Activated CD4-positive, alpha-beta memory T cell treated with anti-CD3 and anti-CD28 coated beads for 36 hours (primary cell): ENCODE measurements at regions not wholly inside any gene's neighbourhood (a gene's known extent, or its start where the extent isn't known, plus 50 kb on each side); places are given as distances from the start of the nearest gene placed in this dataset.

Experiments
- CTCF ChIA-PET: fragments of 350-600 bp; sonication (Branson Sonifier 250); formaldehyde crosslinking; loops from one replicate; lab custom pipeline; 2021; ENCODE audit warnings: antibody characterized with exemption, inconsistent platforms; lab: Charles Lee
- POLR2A ChIA-PET: fragments of 350-600 bp; sonication (Branson Sonifier 250); formaldehyde crosslinking; loops from one replicate; lab custom pipeline; 2021; ENCODE audit warnings: antibody characterized with exemption; lab: Charles Lee
- DNase-seq: peaks from one replicate; pipeline ENCODE4 v3.0.0-alpha.2; 2020
- H3K27ac Mint-ChIP-seq: one replicate; pipeline ENCODE4 v1.8.0; 2021; ENCODE audit warnings: mixed read lengths
- H3K27me3 Mint-ChIP-seq: one replicate; pipeline ENCODE4 v1.8.0; 2021; ENCODE audit warnings: mixed read lengths
- H3K36me3 Mint-ChIP-seq: one replicate; pipeline ENCODE4 v1.8.0; 2021; ENCODE audit warnings: mixed read lengths
- H3K4me1 Mint-ChIP-seq: one replicate; pipeline ENCODE4 v1.8.0; 2021; ENCODE audit warnings: low read depth, mixed read lengths
- H3K4me3 Mint-ChIP-seq: one replicate; pipeline ENCODE4 v1.8.0; 2021; ENCODE audit warnings: mild to moderate bottlenecking, mixed read lengths
- H3K9me3 Mint-ChIP-seq: one replicate; pipeline ENCODE4 v1.8.0; 2021; ENCODE audit warnings: mixed read lengths
- intact Hi-C: fragments of 100-400 bp; cut with micrococcal nuclease; formaldehyde crosslinking; loops from one replicate; pipeline ENCODE4 v1.15.1; 2023

DNA sequence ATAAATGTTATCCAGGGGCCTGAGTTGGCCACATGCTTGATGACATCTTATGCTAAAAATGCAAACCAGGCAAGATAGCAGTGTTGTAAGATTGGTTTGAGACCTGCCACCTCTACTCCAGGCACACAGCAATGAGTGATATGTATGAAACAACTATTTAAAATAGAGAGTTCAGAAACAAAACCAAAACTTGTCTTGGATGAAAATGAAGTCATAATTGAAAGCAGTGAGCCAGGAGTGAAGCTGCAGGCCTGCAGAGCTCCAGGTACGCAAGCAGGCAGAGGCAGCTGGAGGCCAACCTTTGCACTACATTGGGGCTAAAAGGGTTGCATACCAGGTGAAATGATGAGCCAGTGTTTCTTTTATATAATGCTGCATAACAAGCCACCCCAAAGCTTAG lies 89.2 kb upstream of the SPATS2L start:
- no peak overlapping the region for H3K4me3 Mint-ChIP-seq
- ChIA-PET POLR2A (no interaction called here), CTCF (no interaction called here)
- no peaks in the 10 kb centered on the region for H3K4me1 Mint-ChIP-seq
- no peaks in the 10 kb centered on the region for H3K36me3 Mint-ChIP-seq
- intact Hi-C loops = no loop called here
- no peaks in the 10 kb centered on the region for H3K9me3 Mint-ChIP-seq
- peaks cover 7% of the 10 kb centered on the region for H3K27me3 Mint-ChIP-seq
- no peak for DNase-seq
- no peak overlapping the region for H3K27ac Mint-ChIP-seq

DNA sequence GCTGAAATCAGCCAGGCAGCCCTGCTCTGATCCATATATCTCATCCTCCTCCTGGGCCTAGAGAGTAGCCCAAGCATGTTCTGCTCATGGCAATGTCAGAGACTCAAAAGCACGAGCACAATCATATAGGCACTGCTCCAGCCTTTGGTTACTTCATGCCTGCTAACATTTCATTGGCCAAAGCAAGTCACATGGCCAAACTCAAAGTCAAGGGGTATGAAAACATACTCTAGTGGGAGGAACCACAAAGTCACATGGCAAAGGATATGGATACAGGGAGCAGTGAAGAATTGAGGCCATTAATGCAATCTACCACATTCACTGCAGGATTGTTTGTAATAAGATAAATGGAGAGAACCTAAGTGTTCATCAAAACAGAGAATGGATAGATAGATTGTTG lies 87.8 kb upstream of the SPATS2L start:
- ChIA-PET CTCF (no interaction called here), POLR2A (interaction anchor here (0.6 kb wide), 1 partner anchor 371 kb away, joined by 4 read pairs; no protein-coding TSS in a partner anchor)

DNA sequence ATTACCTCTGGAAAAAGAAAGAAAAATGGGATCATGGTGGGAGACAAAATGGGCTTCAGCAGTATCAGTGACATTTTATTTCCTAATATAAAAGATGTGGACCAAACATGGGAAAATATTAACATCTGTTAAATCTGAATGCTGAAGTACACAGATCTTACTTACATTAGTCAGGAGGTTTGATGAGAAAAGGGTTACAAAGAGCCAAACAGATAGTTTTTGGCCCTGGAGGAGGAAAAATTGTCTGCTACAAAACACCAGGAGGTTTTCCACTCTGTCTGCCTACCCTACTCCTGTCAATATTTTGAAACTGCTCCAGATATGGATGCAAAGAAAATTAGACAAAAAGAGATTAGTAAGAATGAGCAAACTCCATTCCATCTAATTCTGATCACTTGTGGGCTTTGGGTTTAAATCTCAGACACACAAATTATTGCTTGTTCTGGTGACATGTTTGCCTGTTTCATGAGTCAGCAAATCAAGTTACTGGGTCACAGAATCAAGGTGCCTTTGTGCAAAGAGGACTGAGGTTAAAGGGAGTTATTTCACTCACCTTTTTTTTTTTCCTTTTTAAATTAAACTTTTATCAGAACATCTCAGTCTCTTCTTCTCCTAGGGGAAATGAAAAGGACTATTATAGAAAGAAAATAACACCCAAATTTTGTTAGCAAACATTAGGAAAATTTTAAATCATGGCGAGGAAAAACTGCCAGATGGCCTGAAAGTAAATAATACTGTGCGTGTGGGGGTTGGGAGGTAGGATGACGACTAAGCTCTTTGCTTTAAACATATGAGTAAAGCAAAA lies 87.0 kb upstream of the SPATS2L start:
- no peaks in the 10 kb centered on the region for H3K9me3 Mint-ChIP-seq
- intact Hi-C loops = no loop called here
- ChIA-PET CTCF (no interaction called here), POLR2A (no interaction called here)
- H3K4me3 Mint-ChIP-seq = no peak overlapping the region
- peaks cover 2% of the 10 kb centered on the region for H3K27me3 Mint-ChIP-seq
- no peak for DNase-seq
- no peaks in the 10 kb centered on the region for H3K36me3 Mint-ChIP-seq
- H3K4me1 Mint-ChIP-seq = no peaks in the 10 kb centered on the region
- H3K27ac Mint-ChIP-seq = no peak overlapping the region

More for the DNA sequence above, 87.8 kb upstream of the SPATS2L start:
- no peak overlapping the region for H3K27ac Mint-ChIP-seq
- no peak for DNase-seq
- peaks cover 2% of the 10 kb centered on the region for H3K27me3 Mint-ChIP-seq
- no peaks in the 10 kb centered on the region for H3K9me3 Mint-ChIP-seq
- intact Hi-C loops = no loop called here
- H3K4me3 Mint-ChIP-seq = no peak overlapping the region
- H3K4me1 Mint-ChIP-seq = no peaks in the 10 kb centered on the region
- no peaks in the 10 kb centered on the region for H3K36me3 Mint-ChIP-seq

DNA sequence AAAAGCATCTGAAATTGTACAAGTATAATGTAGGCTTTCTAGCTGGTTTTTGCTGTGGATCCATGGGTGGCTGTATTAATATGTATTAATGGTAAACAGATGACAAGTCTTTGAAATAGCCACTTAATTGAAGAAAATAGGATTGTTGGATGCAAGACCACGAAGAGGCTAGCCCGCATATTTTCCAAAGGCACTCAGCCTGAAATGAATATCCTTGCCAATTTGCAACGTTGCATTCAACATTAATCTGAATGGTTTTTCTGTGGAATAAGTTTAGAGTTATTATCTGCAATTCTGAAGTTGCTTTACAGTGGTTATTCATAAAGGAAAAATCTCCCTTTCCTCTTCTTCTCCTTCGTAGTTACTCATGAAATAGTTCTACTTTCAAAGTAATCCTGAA lies 86.2 kb upstream of the SPATS2L start:
- Mint-ChIP-seq H3K27me3 (peaks cover 2% of the 10 kb centered on the region), H3K27ac (no peak overlapping the region), H3K36me3 (no peaks in the 10 kb centered on the region), H3K4me3 (no peak overlapping the region), H3K9me3 (no peaks in the 10 kb centered on the region), H3K4me1 (no peaks in the 10 kb centered on the region)
- ChIA-PET CTCF (no interaction called here), POLR2A (no interaction called here)
- no peak for DNase-seq
- intact Hi-C loops = no loop called here

DNA sequence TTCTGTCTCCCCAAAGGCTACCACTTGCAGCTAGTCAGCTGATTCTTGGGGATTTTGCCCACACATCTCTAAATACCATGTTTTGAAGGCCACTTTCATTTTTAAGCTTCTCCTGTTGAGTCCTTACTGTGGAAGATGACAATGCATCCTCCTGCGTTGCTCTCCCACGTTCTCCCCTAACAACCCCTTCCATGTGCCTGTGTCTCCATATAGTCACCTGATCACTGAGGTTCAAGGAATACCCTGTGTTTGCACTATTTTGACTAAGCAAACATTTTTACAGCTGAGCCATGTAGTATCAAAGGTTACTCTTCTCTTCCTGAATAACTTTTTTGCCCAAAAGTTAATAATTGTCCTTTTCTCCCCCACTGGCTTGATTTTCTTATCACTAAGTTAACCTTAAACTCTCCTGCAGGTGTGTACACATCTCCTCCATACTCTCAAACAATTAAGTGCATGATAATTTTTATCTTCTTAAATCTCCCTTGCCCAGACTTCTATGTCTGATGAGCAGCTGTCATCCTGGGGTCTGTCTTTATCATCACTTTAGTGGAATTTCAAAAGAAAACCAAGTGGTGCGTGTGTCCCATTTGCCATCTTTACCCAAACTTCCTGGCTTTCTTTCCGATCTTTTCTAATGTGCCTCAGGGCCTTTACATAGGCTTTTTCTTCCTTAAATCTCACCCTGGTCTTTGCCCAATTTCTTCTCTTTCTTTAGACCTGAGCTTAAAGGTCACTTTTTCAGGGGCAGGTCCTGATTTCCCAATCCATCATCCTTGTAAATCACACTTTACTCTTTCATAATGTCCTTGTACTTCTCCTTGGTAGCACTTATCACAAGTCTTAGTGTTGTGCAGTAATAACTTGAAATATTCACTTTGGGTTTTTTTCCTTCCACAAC lies 85.2 kb upstream of the SPATS2L start:
- H3K27ac Mint-ChIP-seq = no peak overlapping the region
- POLR2A ChIA-PET = no interaction called here
- DNase-seq = no peak
- no peak overlapping the region for H3K4me3 Mint-ChIP-seq
- intact Hi-C loops = no loop called here
- no peaks in the 10 kb centered on the region for H3K9me3 Mint-ChIP-seq
- no peaks in the 10 kb centered on the region for H3K27me3 Mint-ChIP-seq
- H3K4me1 Mint-ChIP-seq = no peaks in the 10 kb centered on the region
- CTCF ChIA-PET = no interaction called here
- H3K36me3 Mint-ChIP-seq = no peaks in the 10 kb centered on the region

DNA sequence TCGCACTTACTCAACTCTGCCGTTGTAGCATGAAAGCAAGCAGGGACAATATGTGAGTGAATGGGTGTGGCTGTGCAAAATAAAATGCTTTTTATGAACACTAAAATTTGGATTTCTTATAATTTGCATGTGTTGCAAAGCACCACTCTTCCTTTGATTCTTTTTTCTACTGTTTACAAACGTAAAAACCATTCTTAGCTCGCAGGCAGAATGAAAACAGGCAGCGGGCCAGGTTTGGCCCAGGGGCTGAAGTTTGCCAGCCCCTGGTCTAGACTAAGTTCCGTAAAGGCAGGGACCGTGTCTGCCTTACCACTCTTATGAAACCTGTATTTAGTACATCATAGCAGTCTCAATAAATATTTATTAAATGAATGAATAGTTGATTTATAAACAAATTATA lies 83.7 kb upstream of the SPATS2L start:
- H3K27me3 Mint-ChIP-seq = peaks cover 3% of the 10 kb centered on the region
- CTCF ChIA-PET = no interaction called here
- H3K9me3 Mint-ChIP-seq = no peaks in the 10 kb centered on the region
- POLR2A ChIA-PET = no interaction called here
- no peak overlapping the region for H3K27ac Mint-ChIP-seq
- no peaks in the 10 kb centered on the region for H3K36me3 Mint-ChIP-seq
- intact Hi-C loops = no loop called here
- no peak overlapping the region for H3K4me3 Mint-ChIP-seq
- no peak for DNase-seq
- no peaks in the 10 kb centered on the region for H3K4me1 Mint-ChIP-seq

DNA sequence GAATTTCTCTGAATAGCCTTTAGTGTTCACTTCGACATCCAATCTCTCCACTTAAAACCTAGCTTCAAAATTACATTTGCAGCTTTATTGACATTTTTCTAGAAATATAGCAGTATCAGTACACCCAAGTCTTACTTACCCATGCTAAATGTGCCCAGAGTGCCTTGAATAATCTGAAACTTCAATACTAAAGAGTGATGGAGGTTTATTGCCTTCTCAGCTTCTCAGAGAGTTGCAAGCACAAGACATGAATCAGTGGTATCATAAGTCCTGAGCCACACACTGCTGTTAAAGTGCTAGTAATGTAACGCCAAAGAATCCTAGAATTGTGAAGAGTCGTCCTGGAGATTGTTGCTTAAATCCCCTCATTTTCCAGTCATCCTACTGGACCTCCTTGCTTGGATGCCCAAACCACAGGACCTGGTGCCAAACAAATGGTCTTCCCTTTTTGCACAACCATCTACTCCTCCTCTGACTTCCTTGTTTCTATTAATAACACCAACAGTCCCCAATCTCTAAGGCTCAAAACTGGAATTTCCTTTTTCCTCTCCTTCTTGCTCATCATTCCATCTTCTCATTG lies 83.2 kb upstream of the SPATS2L start:
- POLR2A ChIA-PET = no interaction called here
- peaks cover 3% of the 10 kb centered on the region for H3K27me3 Mint-ChIP-seq

DNA sequence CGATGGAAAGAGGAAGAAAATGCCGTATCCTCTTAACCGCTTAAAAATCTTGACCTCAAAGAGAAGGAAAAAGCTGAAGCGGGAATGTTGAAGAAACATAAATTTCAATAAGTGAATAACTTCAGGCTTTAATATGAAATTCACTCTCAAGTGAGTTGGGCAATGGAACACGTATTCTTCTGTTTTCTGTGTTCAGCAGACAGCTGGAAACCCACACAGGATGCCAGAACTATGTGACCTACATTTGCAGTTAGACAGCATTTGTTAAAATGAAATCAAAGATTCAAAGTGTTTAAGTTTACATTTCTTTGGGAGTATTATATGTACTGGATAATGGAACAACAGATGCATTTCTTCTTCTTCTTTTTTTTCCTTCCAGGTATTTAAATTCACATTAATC lies 80.5 kb upstream of the SPATS2L start:
- intact Hi-C loops = no loop called here
- DNase-seq = no peak
- no peak overlapping the region for H3K27ac Mint-ChIP-seq
- no peaks in the 10 kb centered on the region for H3K4me1 Mint-ChIP-seq
- POLR2A ChIA-PET = no interaction called here
- no peaks in the 10 kb centered on the region for H3K36me3 Mint-ChIP-seq
- H3K4me3 Mint-ChIP-seq = no peak overlapping the region
- CTCF ChIA-PET = no interaction called here
- H3K27me3 Mint-ChIP-seq = peaks cover 5% of the 10 kb centered on the region
- H3K9me3 Mint-ChIP-seq = no peaks in the 10 kb centered on the region

More for the DNA sequence above, 83.2 kb upstream of the SPATS2L start:
- no peaks in the 10 kb centered on the region for H3K4me1 Mint-ChIP-seq
- DNase-seq = no peak
- intact Hi-C loops = no loop called here
- no peak overlapping the region for H3K27ac Mint-ChIP-seq
- no peaks in the 10 kb centered on the region for H3K36me3 Mint-ChIP-seq
- no peak overlapping the region for H3K4me3 Mint-ChIP-seq
- CTCF ChIA-PET = no interaction called here
- no peaks in the 10 kb centered on the region for H3K9me3 Mint-ChIP-seq

DNA sequence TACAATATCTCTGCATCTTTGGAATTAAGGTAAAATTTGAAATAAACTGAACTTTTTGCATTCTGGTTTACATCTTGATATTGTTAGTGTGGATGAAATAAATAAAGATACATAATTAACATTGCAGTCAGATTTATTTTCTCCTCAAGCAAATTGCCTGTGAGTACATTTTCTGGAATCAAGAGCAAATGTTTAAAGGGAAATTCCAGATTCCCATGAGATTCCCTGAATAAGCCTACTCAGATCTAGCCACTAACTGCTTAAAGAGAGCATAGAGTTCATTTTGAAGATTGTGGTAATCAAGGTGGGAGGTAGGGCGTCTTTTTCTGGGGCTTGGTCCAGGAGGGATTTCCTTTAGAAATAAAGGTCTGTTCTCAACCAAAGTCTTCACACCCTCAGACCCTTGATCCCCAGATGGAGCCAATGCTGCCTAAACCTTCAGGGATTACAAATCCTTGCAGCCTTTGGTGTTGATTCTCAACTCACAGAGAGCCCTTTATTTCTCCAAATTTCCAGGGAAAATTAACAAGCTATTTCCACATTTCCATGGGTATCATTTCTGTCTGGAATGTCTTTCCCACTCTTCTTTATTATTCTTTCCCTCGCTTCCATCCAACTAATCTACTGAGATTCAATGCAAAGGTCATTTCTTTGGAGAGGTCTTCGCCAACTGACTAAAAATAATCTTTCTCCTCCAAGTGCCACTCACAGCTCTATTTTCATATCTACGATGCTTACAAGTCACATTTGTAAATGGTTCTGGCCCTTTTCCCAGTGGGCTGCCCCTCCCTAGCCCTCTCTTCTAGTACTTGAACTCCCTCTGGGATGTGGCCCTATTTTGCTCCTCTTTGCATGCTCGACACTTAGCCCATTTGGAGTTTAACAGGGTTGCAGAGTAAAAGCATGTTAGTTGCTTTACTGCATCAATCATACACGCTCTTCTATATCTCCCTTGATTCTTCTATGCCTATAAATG lies 79.8 kb upstream of the SPATS2L start:
- H3K27me3 Mint-ChIP-seq = peaks cover 7% of the 10 kb centered on the region
- no peak overlapping the region for H3K4me3 Mint-ChIP-seq
- H3K36me3 Mint-ChIP-seq = no peaks in the 10 kb centered on the region
- no peaks in the 10 kb centered on the region for H3K4me1 Mint-ChIP-seq
- H3K9me3 Mint-ChIP-seq = no peaks in the 10 kb centered on the region
- H3K27ac Mint-ChIP-seq = no peak overlapping the region
- POLR2A ChIA-PET = no interaction called here
- no peak for DNase-seq
- CTCF ChIA-PET = no interaction called here
- intact Hi-C loops = no loop called here

DNA sequence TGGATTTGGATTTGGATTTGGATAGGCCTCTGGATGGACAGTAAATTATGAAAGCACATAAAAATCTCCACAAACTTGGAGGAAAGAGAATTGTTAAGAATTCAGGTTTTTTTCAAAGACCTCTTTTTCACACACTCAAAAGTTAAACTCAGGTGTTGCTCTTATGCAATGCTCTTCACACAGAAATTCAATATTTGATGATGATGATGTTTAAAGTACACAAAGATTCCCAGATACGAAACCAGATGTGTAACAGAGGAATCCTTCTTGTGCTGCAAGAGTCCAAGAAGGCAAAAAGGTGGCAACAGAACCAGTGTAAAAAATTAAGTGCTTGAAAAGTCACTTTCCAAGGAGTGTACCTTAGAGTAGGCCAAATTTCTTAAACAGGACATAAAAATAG lies 75.8 kb upstream of the SPATS2L start:
- H3K4me3 Mint-ChIP-seq = no peak overlapping the region
- H3K27ac Mint-ChIP-seq = no peak overlapping the region
- H3K36me3 Mint-ChIP-seq = no peaks in the 10 kb centered on the region
- H3K4me1 Mint-ChIP-seq = no peaks in the 10 kb centered on the region
- intact Hi-C loops = no loop called here
- ChIA-PET POLR2A (no interaction called here), CTCF (no interaction called here)
- DNase-seq = no peak
- peaks cover 7% of the 10 kb centered on the region for H3K27me3 Mint-ChIP-seq
- H3K9me3 Mint-ChIP-seq = no peaks in the 10 kb centered on the region

DNA sequence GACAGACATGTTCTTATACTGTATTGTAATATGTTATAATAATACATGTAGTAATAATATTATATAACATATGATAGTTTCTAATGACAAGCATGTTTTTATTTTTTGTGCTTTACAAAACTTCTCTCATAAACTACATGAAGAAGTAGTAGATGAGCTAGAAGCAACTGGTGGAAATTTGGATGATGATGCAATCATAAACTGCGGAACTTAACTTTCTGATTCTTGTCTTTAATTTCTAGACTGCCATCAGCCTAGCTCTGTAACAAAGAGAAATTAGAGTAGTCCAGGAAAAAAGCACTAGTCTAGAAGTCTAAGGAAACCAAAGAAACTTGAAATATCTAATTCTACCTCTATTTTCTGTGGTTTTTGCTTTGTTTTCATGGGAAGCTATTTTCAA lies 71.0 kb upstream of the SPATS2L start:
- H3K36me3 Mint-ChIP-seq = no peaks in the 10 kb centered on the region
- POLR2A ChIA-PET = no interaction called here
- intact Hi-C loops = no loop called here
- peaks cover 3% of the 10 kb centered on the region for H3K4me1 Mint-ChIP-seq
- no peak overlapping the region for H3K4me3 Mint-ChIP-seq
- peaks cover 8% of the 10 kb centered on the region for H3K27me3 Mint-ChIP-seq
- no peaks in the 10 kb centered on the region for H3K9me3 Mint-ChIP-seq
- H3K27ac Mint-ChIP-seq = no peak overlapping the region
- CTCF ChIA-PET = no interaction called here
- no peak for DNase-seq
